Prostate gland (tissue), 2 donors: ENCODE measurements at regions not wholly inside any gene's neighbourhood (a gene's known extent, or its start where the extent isn't known, plus 50 kb on each side); places are given as distances from the start of the nearest gene placed in this dataset.
"Not testable (repeated sequence)": the region's sequence is repeated elsewhere in the genome, so short reads cannot be mapped to it uniquely, and the experiment has no call there.

Source experiments
- DNase-seq: peaks from one replicate; pipeline ENCODE4 v3.0.0-alpha.2; 2019; ENCODE audit warnings: low spot score
- H3K27ac ChIP-seq, 2 donors: fragments of 200-600 bp; sonication (generic); 2 replicates each; pipeline ENCODE4 v1.5.1; 2017 to 2019
- H3K27me3 ChIP-seq: fragments of 200-600 bp; sonication (generic); replicated peaks from 2 replicates; pipeline ENCODE4 v1.5.1; 2019; ENCODE audit not compliant: insufficient read depth
- H3K36me3 ChIP-seq, 2 donors: fragments of 200-600 bp; sonication (generic); 1 replicate in 1 of 2; 2 replicates in 1 of 2; pipeline versions ENCODE4 v1.5.1 to v1.8.1; 2017 to 2019
- H3K4me1 ChIP-seq: fragments of 200-600 bp; sonication (generic); replicated peaks from 2 replicates; pipeline ENCODE4 v1.5.1; 2019
- H3K4me3 ChIP-seq, 2 donors: fragments of 200-600 bp; sonication (generic); 2 replicates each; pipeline ENCODE4 v1.5.1; 2017 to 2019
- H3K9me3 ChIP-seq: fragments of 200-600 bp; sonication (generic); 2 replicates; pipeline ENCODE4 v1.5.1; 2017
- POLR2A ChIP-seq: fragments of 450-650 bp; IDR thresholded peaks from one replicate; pipeline ENCODE4 v1.6.1; 2016; ENCODE audit warnings: antibody characterized with exemption, mild to moderate bottlenecking
- POLR2AphosphoS5 ChIP-seq: sonication (generic); formaldehyde crosslinking; IDR thresholded peaks from one replicate; pipeline ENCODE4 v1.6.1; 2017; ENCODE audit warnings: antibody characterized with exemption
- WGBS: methylation state at CpG from one replicate; pipeline ENCODE4 v1.1.5; 2018; 5-methylcytosine and 5-hydroxymethylcytosine counted together
- intact Hi-C: fragments of 100-400 bp; cut with DNase I; formaldehyde crosslinking; loops from one replicate; pipeline ENCODE4 v1.14.2; 2022
- TF ChIP-seq, protein P1 (sequence below), 4 experiments: fragments of 200-600 bp in 2 of 4; fragments of 450-650 bp in 2 of 4; sonication (generic) in 2 of 4; IDR thresholded peaks; 1 replicate in 3 of 4; 2 replicates in 1 of 4; pipeline ENCODE4 v1.5.1; 2016 to 2019; ENCODE audit warnings: antibody characterized with exemption in 4 of 4, mild to moderate bottlenecking in 2 of 4, moderate library complexity in 2 of 4

DNA sequence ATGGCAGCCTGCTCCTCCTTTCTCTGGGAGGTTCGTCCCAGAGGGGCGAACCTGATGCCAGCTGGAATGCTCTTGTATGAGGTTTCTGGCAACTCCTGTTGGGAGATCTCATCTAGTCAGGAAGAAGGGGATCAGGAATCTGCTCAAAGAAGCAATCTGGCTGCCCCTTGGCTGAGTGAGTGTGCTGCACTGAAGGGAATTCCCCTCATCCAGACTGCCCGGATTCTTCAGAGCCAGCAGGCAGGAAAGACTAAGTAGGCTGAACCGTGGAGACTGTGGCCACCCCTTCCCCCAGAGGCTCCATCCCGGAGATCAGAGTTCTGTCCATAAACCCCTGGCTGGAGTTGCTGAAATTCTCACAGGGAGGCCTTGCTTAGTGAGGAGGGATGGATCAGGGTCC is 476.0 kb downstream of the CSNK1G3 start:
- H3K27ac ChIP-seq: no peak overlapping the region
- intact Hi-C loops: no loop called here
- TF ChIP-seq POLR2A: no peak
- TF ChIP-seq, protein P1, sequence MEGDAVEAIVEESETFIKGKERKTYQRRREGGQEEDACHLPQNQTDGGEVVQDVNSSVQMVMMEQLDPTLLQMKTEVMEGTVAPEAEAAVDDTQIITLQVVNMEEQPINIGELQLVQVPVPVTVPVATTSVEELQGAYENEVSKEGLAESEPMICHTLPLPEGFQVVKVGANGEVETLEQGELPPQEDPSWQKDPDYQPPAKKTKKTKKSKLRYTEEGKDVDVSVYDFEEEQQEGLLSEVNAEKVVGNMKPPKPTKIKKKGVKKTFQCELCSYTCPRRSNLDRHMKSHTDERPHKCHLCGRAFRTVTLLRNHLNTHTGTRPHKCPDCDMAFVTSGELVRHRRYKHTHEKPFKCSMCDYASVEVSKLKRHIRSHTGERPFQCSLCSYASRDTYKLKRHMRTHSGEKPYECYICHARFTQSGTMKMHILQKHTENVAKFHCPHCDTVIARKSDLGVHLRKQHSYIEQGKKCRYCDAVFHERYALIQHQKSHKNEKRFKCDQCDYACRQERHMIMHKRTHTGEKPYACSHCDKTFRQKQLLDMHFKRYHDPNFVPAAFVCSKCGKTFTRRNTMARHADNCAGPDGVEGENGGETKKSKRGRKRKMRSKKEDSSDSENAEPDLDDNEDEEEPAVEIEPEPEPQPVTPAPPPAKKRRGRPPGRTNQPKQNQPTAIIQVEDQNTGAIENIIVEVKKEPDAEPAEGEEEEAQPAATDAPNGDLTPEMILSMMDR (IDR thresholded peaks at IDR 0.05): no peak
- TF ChIP-seq POLR2AphosphoS5: no peak
- no peaks in the 10 kb centered on the region for H3K36me3 ChIP-seq
- WGBS: 72% methylated on average over 5 of the region's 5 CpGs
- DNase-seq: no peak
- H3K4me1 ChIP-seq: no peaks in the 10 kb centered on the region
- no peaks in the 10 kb centered on the region for H3K27me3 ChIP-seq
- H3K4me3 ChIP-seq: no peak overlapping the region
- H3K9me3 ChIP-seq: no peaks in the 10 kb centered on the region

DNA sequence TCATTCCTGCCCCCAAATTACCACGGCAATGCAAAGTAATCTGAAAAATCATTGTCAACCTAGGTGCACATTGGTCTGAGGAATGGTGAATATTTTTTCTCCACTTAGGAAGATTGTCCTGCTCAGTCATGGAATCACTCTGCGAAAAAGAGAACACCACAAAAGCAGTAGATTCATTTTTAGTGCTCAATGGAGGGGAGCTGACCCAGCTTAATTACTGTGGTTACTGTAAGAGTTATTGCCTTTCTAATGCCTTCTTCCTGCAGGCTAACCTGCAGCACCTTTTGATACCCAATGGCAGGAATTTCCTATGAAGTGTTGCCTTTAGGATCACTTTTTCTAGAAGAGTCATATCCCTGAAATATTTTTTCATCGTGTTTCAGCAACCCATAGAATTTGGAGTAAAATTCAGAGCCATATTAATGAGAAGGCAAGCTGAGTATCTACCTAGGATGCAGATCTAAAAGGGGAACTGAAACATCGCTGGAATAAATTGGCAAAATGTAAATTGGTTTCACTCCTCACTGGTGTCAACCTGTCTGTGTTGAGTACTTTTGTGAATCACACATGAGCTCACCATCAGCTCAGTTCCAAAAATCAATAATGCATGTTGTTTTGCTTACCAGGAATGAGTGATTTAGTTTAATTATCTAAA is 464.5 kb downstream of the CSNK1G3 start:
- Histone ChIP-seq H3K27ac (no peak overlapping the region), H3K36me3 (no peaks in the 10 kb centered on the region), H3K27me3 (no peaks in the 10 kb centered on the region), H3K4me1 (no peaks in the 10 kb centered on the region), H3K4me3 (no peak overlapping the region), H3K9me3 (no peaks in the 10 kb centered on the region)
- DNase-seq: no peak
- WGBS: 87% methylated on average over 4 of the region's 4 CpGs
- TF ChIP-seq POLR2A: no peak
- TF ChIP-seq, protein P1 (IDR thresholded peaks at IDR 0.05): no peak
- TF ChIP-seq POLR2AphosphoS5: no peak
- intact Hi-C loops: no loop called here

DNA sequence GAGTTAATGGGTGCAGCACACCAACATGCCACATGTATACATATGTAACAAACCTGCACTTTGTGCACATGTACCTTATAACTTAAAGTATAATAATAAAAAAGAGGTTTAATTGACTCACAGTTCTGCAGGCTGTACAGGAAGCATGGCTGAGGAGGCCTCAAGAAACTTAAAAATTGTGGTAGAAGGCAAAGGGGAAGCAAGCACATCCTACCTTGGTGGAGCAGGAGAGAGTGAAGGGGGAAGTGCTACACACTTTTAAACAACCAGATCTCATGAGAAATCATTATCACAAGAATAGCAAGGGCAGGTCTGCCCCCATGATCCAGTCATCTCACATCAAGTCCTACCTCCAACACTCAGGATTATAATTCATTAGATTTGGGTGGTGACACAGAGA is 463.5 kb downstream of the CSNK1G3 start:
- H3K36me3 ChIP-seq, DNase-seq, H3K4me1 ChIP-seq, H3K27ac ChIP-seq, H3K4me3 ChIP-seq, H3K27me3 ChIP-seq, H3K9me3 ChIP-seq, intact Hi-C loops: not testable (repeated sequence)

DNA sequence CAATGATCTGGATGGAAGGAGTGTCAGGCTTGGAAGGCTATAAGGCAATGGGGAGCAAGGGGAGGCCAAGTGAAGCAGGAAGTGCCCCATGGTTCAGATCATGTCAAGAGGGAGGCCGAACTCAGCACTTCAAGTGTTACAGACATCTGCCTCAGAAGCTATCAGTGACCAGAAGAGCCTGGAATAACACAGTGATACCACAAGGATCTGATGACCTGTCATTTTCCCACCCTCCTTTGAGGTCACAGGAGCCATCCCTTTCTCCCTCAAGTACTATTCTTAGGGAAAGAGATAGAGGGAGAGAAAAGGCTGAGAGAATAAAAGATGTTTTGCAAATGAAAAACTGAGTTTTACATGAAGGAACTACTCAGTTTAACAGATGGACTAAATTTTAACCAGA is 454.8 kb downstream of the CSNK1G3 start:
- DNase-seq: no peak
- Histone ChIP-seq H3K9me3 (no peaks in the 10 kb centered on the region), H3K27me3 (no peaks in the 10 kb centered on the region), H3K27ac (no peak overlapping the region), H3K4me1 (no peaks in the 10 kb centered on the region), H3K36me3 (no peaks in the 10 kb centered on the region), H3K4me3 (no peak overlapping the region)
- TF ChIP-seq POLR2AphosphoS5: no peak
- TF ChIP-seq, protein P1 (IDR thresholded peaks at IDR 0.05): no peak
- no peak for TF ChIP-seq POLR2A
- intact Hi-C loops: no loop called here
- WGBS: 97% methylated on average over 1 of the region's 1 CpG

DNA sequence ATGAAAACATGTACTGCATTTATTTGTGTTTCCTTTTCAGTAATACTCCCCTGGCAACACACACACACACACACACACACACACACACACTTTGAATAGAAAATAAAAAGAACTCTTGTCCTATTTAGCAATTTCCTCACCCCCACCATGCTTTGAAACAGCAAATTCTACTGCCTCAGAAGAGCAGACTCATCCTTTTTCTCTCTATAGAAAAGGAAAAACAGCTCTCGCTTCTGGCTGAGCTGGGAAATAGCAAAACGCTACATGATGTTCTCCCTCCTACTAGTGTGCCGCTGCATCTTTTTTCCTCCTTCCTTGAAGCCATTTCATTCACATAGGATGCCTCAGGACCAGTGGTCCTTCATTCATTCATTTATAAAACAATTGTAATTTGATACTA is 453.6 kb downstream of the CSNK1G3 start:
- Histone ChIP-seq H3K36me3 (no peaks in the 10 kb centered on the region), H3K4me1 (no peaks in the 10 kb centered on the region), H3K27me3 (no peaks in the 10 kb centered on the region), H3K27ac (no peak overlapping the region), H3K9me3 (no peaks in the 10 kb centered on the region), H3K4me3 (no peak overlapping the region)
- intact Hi-C loops: no loop called here
- no peak for TF ChIP-seq POLR2AphosphoS5
- no peak for TF ChIP-seq POLR2A
- no peak for DNase-seq
- WGBS: 96% methylated on average over 3 of the region's 3 CpGs

DNA sequence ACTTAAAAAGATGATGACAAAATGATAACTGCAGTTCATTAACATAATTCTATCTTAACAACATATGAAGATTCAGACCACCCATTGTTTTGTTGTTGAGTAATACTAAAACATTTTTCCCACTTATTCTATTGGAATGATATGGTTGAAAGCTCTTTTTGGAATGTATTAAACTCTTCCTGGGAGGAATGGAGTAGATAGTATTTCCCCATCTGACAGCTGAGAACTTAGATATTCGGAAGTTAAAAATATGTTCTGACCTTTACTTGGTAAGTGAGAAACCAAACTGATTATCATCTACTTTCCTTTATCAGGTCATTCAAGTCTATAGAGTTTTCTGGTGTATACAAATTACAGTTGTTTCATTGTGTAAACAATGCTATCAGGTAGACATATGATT is 452.9 kb downstream of the CSNK1G3 start:
- intact Hi-C loops: no loop called here
- no peaks in the 10 kb centered on the region for H3K4me1 ChIP-seq
- H3K27me3 ChIP-seq: no peaks in the 10 kb centered on the region
- WGBS: 88% methylated on average over 1 of the region's 1 CpG
- no peak for DNase-seq
- no peaks in the 10 kb centered on the region for H3K36me3 ChIP-seq
- TF ChIP-seq, protein P1 (IDR thresholded peaks at IDR 0.05): no peak
- no peak for TF ChIP-seq POLR2AphosphoS5
- no peak for TF ChIP-seq POLR2A
- no peak overlapping the region for H3K4me3 ChIP-seq
- no peaks in the 10 kb centered on the region for H3K9me3 ChIP-seq
- H3K27ac ChIP-seq: no peak overlapping the region
